Activated T-cell treated with anti-CD3 and anti-CD28 coated beads, Interleukin-2, amount 50 U/mL, for 4 hours (primary cell): ENCODE measurements at regions not wholly inside any gene's neighbourhood (a gene's known extent, or its start where the extent isn't known, plus 50 kb on each side); places are given as distances from the start of the nearest gene placed in this dataset.

Source experiments
- ATAC-seq, 2 donors: fragments of 200-7000 bp; cut with Tn5 transposase; one replicate each; pipeline ENCODE4 v1.10.0; 2021
- DNase-seq: peaks from one replicate; pipeline ENCODE4 v3.0.0-alpha.2; 2020
- H3K27me3 Mint-ChIP-seq: one replicate; pipeline ENCODE4 v1.8.0; 2021; ENCODE audit warnings: low read depth, mixed read lengths
- H3K36me3 Mint-ChIP-seq: one replicate; pipeline ENCODE4 v1.8.0; 2022; ENCODE audit warnings: mixed read lengths; ENCODE audit not compliant: insufficient read depth
- H3K4me1 Mint-ChIP-seq: one replicate; pipeline ENCODE4 v1.8.0; 2021; ENCODE audit warnings: low read depth, mixed read lengths
- H3K4me3 Mint-ChIP-seq: one replicate; pipeline ENCODE4 v1.8.0; 2021; ENCODE audit warnings: mild to moderate bottlenecking, moderate library complexity, mixed read lengths
- H3K9me3 Mint-ChIP-seq: one replicate; pipeline ENCODE4 v1.8.0; 2021; ENCODE audit warnings: mixed read lengths

DNA sequence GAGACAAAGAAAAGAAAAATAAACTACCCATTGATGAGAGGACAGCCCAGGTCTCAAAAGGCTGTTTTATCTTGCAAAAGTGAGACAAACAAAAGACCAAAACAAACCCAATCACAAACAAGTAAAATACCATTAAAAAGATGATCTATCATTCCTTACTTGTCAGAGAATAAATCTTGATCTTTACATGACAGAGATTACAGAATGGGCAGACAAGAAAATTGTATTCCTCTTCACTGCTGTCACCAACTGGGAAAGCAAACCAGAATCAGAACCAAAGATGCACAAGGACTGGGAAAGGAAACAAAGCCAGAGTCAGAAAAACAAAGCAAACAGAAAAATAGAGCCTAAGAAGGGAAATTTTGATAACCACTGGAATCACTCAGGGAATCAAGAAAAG, 444.0 kb upstream of the PDE3A start:
- no peak for DNase-seq
- no peaks in the 10 kb centered on the region for H3K4me1 Mint-ChIP-seq
- no peak overlapping the region for H3K4me3 Mint-ChIP-seq
- peaks cover 2% of the 10 kb centered on the region for H3K27me3 Mint-ChIP-seq
- H3K9me3 Mint-ChIP-seq = peaks cover 3% of the 10 kb centered on the region
- no peaks in the 10 kb centered on the region for H3K36me3 Mint-ChIP-seq
- ATAC-seq = no peak

DNA sequence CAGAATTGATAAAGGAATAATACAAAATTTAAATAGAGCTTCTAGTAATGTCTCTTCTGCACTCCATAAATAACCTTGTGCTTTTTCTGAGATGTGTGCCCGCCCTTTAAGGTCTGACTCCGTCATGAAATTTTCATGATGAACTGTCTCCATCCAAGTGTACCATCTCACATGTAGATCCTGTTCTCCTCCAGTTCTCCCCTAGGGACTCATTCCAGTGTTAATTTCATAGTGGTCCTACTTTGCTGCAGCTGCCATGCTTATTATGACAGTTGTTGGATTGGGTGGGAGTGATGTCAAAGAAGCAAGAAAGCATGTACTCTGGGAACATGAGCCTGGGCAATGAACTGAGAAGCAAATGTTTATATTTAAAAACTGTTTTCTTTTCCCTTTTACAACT, 442.5 kb upstream of the PDE3A start:
- Mint-ChIP-seq H3K27me3 (peaks cover 2% of the 10 kb centered on the region), H3K9me3 (no peaks in the 10 kb centered on the region), H3K36me3 (no peaks in the 10 kb centered on the region), H3K4me1 (no peaks in the 10 kb centered on the region), H3K4me3 (no peak overlapping the region)
- ATAC-seq = no peak
- DNase-seq = no peak

DNA sequence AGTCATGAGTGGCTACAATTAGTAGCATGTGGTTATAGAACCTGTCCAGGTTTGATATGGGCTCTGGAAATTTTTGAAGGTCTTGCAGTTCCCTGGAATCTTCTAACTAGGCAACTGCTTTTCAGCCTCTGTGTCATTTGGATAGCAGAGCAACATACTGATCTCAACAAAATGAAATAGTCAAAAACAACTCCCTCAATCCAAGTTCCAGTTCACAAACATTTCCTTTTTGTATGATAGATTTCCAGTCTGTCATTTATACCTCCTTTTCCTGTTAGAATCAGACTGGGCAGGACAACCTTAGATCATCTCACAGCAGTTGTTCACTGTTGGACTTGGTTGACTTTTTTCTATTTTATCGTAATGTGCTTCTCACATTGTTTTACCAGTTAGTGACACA, 442.1 kb upstream of the PDE3A start:
- Mint-ChIP-seq H3K4me1 (no peaks in the 10 kb centered on the region), H3K4me3 (no peak overlapping the region), H3K27me3 (peaks cover 2% of the 10 kb centered on the region), H3K36me3 (no peaks in the 10 kb centered on the region), H3K9me3 (no peaks in the 10 kb centered on the region)
- no peak for ATAC-seq
- no peak for DNase-seq

DNA sequence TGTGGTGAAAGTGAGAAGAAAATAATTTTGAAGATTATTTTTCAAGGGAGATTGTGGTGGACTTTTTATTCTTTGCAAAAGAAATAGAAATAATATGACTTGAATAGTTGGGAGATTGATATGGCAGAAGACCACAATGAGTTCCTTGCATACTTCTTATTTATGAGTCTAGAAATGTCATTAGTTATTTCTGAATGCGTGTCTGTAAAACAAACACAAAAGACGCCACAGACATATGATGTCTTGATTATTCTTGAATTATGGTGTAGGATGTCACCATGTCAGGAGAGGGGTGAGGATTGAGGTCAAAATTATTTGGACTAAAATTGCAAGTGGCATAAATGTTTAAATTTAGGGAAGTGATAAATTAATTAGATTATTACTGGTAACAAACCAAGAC, 440.7 kb upstream of the PDE3A start:
- Mint-ChIP-seq H3K4me3 (no peak overlapping the region), H3K9me3 (no peaks in the 10 kb centered on the region), H3K36me3 (no peaks in the 10 kb centered on the region), H3K4me1 (no peaks in the 10 kb centered on the region), H3K27me3 (peaks cover 2% of the 10 kb centered on the region)
- DNase-seq (no peak), ATAC-seq (no peak)

DNA sequence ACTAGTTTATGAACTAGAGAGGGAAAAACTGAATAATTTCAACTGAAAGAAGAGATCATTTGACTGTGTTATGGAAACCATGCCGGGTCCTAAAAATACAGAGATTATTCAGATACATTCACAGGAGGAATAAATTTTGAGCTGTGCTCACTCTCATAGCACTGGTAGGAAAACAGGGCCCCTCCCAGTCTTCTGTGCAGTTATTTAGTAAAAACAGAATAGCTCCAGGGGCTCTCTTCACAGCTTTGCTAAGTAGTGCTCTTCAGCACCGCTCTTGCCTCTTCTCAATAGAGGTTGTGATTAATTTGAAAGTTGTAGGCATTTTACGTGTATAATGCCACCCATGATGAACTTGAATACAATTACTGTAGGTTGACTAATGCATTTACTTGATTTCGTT, 435.9 kb upstream of the PDE3A start:
- H3K4me1 Mint-ChIP-seq = no peaks in the 10 kb centered on the region
- H3K27me3 Mint-ChIP-seq = peaks cover 1% of the 10 kb centered on the region
- peaks cover 3% of the 10 kb centered on the region for H3K9me3 Mint-ChIP-seq
- no peak for DNase-seq
- no peak for ATAC-seq
- H3K4me3 Mint-ChIP-seq = no peak overlapping the region
- no peaks in the 10 kb centered on the region for H3K36me3 Mint-ChIP-seq

DNA sequence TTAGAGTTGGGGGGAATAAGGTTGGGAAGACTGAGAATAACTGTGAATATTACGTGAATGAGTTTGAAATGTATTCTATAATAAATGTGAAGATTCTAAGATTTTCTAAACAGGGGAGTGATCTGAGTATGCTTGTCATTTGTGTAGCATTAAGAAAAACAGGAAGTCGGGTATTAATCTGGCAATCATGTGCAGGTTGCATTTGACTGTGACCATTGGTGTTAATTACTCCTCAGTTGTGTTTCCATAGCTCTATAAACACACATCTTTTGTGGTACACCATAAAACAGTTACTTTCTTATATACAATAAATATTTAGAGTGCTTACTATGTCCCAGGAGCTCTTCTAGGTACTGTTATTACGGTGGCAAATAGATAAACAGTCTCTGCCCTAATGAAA, 434.4 kb upstream of the PDE3A start:
- no peaks in the 10 kb centered on the region for H3K4me1 Mint-ChIP-seq
- H3K4me3 Mint-ChIP-seq = no peak overlapping the region
- ATAC-seq (no peak), DNase-seq (no peak)
- H3K36me3 Mint-ChIP-seq = no peaks in the 10 kb centered on the region
- no peaks in the 10 kb centered on the region for H3K27me3 Mint-ChIP-seq
- peaks cover 3% of the 10 kb centered on the region for H3K9me3 Mint-ChIP-seq

DNA sequence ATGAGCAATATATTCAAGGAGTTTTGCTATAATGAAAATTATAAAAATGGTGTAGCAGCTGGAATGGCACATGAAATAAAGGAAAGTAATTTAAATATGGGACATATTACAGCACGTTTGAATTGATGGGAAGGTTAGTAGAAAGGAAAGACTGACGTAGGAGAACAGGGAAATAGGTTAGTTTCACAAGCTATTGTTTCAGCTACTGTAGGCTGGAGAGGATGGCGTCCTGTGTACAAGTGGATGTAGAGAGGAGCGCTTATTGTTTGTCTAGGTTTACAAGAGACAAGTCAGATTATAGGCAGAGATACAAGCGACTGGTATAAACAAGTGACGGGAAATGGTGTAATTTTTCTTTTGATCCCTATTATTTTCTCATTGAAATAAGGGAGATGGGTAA, 431.2 kb upstream of the PDE3A start:
- no peak overlapping the region for H3K4me3 Mint-ChIP-seq
- H3K4me1 Mint-ChIP-seq = no peaks in the 10 kb centered on the region
- peaks cover 3% of the 10 kb centered on the region for H3K9me3 Mint-ChIP-seq
- no peaks in the 10 kb centered on the region for H3K36me3 Mint-ChIP-seq
- DNase-seq (no peak), ATAC-seq (no peak)
- H3K27me3 Mint-ChIP-seq = no peaks in the 10 kb centered on the region

DNA sequence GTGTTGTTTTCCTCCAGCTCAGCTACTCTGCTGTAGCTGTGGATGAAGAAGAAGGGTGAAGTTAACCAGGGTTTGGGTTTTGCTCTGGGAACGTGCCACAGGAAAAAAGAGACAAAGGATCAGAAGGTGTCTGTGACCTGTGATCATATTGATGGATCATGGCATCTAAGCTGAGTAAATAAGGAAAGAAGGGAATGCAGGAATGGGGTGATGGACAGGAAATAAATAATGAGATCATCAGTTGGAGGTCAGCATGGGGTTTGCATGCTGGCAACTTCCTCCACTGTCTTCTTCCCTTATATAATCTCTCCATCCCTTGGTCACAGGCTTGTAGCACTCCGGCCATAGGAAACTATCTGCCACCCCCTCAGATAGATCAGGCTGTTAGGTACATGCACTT, 430.3 kb upstream of the PDE3A start:
- Mint-ChIP-seq H3K4me3 (no peak overlapping the region), H3K9me3 (peaks cover 3% of the 10 kb centered on the region), H3K27me3 (no peaks in the 10 kb centered on the region), H3K4me1 (no peaks in the 10 kb centered on the region), H3K36me3 (no peaks in the 10 kb centered on the region)
- ATAC-seq (no peak), DNase-seq (no peak)

DNA sequence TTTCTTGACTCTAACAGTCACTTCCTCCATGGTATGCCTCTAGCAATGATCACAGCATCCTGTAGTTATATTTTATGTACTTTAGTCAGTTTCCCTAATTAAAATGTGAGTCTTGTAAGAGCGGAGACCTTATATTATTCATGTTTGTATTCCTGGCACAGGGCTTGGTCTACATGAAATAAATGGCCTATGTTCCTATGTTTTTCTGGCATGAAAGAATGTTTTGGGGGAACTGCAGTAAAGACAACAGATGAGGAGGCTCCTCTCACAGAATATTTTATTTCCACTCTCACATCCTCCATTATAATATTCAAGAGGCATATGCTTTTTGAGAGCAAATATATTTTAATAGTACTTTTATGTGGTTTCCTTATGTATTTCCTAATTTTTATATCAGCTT, 429.8 kb upstream of the PDE3A start:
- no peaks in the 10 kb centered on the region for H3K4me1 Mint-ChIP-seq
- no peak for DNase-seq
- no peaks in the 10 kb centered on the region for H3K36me3 Mint-ChIP-seq
- no peak overlapping the region for H3K4me3 Mint-ChIP-seq
- peaks cover 3% of the 10 kb centered on the region for H3K9me3 Mint-ChIP-seq
- ATAC-seq = no peak
- H3K27me3 Mint-ChIP-seq = no peaks in the 10 kb centered on the region

DNA sequence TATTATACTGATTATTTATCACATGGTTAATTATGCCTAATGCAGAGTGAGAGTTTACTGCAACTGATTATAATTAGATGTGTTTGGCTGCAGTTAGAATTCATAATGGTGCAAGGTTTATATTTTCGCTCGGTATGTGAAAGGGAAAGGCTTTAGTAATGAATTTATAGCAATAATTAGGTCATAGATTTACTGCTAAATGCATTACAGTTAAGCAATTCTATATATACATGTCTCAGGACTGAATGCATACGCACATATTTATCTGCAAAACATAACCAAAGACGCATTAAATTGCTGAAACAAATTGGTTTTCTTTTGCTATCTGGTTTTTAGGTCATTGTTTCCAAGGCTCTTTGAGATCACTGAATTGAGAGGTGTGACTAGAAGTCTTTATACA, 428.1 kb upstream of the PDE3A start:
- ATAC-seq = no peak
- Mint-ChIP-seq H3K36me3 (no peaks in the 10 kb centered on the region), H3K9me3 (peaks cover 3% of the 10 kb centered on the region), H3K27me3 (no peaks in the 10 kb centered on the region), H3K4me3 (no peak overlapping the region), H3K4me1 (no peaks in the 10 kb centered on the region)
- DNase-seq = no peak

DNA sequence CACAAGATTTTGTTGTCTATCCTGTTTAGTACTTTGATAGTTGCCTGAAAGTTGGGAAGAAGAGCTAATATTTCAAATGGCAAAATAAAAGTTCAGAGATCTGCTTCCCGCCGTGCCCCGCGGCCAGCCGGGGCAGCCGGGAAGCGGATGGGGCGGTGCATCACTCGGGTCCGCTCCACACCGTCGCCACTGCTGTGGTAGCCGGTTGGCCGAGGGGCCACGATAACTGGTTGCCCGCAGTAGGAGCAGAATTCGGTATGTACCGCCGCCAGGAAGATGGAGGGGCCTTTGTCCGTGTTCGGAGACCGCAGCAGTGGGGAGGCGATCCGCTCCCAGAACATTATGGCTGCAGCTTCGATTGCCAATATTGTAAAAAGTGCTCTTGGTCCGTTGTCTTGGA, 427.2 kb upstream of the PDE3A start:
- H3K9me3 Mint-ChIP-seq = peaks cover 3% of the 10 kb centered on the region
- no peaks in the 10 kb centered on the region for H3K4me1 Mint-ChIP-seq
- H3K4me3 Mint-ChIP-seq = no peak overlapping the region
- H3K36me3 Mint-ChIP-seq = no peaks in the 10 kb centered on the region
- ATAC-seq (no peak), DNase-seq (no peak)
- no peaks in the 10 kb centered on the region for H3K27me3 Mint-ChIP-seq

DNA sequence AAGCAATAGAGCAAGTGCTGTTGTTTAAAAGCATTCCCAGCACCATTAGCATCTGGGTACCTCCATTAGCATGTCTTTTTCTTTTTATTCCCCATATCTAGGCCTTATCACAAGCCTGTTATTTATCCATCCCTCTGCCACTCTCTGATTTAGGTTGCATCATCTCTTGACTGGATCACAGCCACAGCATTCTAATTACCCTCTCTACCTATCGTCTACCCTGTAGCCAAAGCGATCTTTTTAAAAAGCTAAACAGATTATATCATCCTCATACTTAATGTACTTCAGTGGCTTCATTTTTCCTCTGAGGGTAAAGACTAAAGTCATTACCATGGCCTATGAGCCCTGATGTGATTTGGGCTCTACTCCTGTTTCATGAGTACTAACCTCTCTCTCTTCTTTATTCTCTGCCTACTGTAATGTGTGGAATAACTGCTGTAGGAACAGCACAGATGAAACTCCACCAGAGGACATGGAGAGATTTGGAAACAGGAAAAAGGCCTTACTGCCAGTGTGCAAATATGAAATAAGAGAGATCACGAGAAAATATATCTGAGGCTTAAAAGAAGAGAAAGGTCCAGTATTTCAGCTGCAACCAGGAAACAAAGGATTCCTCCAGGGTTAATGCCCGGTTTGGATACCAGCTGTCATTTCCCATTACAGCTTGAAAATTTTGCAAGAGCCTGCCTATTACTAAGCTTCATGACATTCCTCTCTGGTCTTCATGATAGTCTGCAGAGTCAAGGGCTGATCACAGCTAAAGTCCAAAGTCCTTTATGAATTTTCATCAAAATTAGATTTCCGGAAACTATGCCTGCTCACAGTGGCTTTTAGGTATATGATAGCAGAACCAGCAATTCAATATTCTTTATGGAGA, 422.5 kb upstream of the PDE3A start:
- Mint-ChIP-seq H3K27me3 (no peaks in the 10 kb centered on the region), H3K9me3 (peaks cover 11% of the 10 kb centered on the region), H3K36me3 (no peaks in the 10 kb centered on the region), H3K4me1 (no peaks in the 10 kb centered on the region), H3K4me3 (no peak overlapping the region)
- DNase-seq (no peak), ATAC-seq (no peak)

DNA sequence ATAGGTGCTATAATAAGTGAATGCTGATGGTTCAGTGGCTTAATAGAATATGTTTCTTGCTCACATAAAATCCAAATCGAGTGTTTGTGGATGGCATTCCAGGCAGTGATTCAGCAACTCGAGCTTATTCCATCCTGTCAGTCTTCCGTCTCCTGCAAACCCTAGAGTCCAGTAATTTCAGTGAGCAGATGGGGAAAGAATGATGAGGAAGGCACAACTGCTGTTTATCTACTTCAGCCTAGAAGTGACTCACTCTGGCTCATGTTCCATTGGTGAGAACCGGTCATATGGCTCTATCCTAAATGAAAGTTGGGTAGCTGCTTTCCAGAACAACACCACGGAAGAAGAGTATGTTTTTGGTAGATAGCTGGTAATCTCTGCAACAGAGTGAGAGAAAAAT, 421.8 kb upstream of the PDE3A start:
- Mint-ChIP-seq H3K4me1 (no peaks in the 10 kb centered on the region), H3K4me3 (no peak overlapping the region), H3K27me3 (no peaks in the 10 kb centered on the region), H3K36me3 (no peaks in the 10 kb centered on the region), H3K9me3 (peaks cover 11% of the 10 kb centered on the region)
- no peak for ATAC-seq
- no peak for DNase-seq

DNA sequence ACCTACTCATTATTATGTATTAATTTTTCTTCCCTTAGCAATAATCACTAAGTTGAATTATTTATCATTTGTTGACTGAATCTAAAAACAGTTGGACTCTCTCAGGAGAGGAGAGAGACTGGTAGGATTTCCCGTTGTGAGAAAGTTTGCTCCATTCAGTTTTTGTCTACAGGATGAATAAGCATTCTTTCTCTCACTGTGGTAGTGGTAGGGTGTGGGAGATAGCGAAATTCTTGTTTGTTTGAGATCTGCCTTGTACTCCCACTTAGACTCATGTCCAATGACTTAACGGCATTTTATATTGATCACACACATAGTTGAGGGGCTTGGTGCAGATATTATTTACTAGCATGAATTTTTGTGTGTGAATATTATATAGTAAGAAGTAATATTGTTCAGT, 421.0 kb upstream of the PDE3A start:
- Mint-ChIP-seq H3K4me1 (no peaks in the 10 kb centered on the region), H3K4me3 (no peak overlapping the region)
- no peak for ATAC-seq

DNA sequence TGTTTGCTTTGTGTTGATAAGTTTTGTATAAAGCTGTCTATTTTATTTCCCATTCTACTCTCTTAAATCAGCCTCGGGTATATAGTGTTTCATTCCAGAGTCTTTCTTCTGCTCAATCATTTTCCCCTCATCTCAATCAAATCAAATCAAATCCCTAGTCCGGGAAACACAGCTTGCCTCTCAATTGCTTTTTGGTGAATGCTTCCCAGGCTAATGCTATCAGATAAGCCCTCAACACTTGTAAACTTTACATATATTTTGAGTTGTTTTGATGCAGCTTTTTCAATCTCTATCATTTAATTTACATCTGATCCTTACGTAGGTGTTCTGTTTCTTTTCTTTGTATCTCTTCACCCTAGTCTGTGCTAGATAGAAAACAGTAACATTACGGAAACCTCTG, 416.7 kb upstream of the PDE3A start:
- Mint-ChIP-seq H3K4me3 (no peak overlapping the region), H3K9me3 (peaks cover 11% of the 10 kb centered on the region), H3K4me1 (no peaks in the 10 kb centered on the region), H3K36me3 (no peaks in the 10 kb centered on the region), H3K27me3 (no peaks in the 10 kb centered on the region)
- ATAC-seq (no peak), DNase-seq (no peak)

More for the DNA sequence above, 421.0 kb upstream of the PDE3A start:
- no peaks in the 10 kb centered on the region for H3K27me3 Mint-ChIP-seq
- no peaks in the 10 kb centered on the region for H3K36me3 Mint-ChIP-seq
- no peak for DNase-seq
- peaks cover 11% of the 10 kb centered on the region for H3K9me3 Mint-ChIP-seq
